B cell (primary cell): ENCODE measurements at regions not wholly inside any gene's neighbourhood (a gene's known extent, or its start where the extent isn't known, plus 50 kb on each side); places are given as distances from the start of the nearest gene placed in this dataset.
"Not testable (repeated sequence)": the region's sequence is repeated elsewhere in the genome, so short reads cannot be mapped to it uniquely, and the experiment has no call there.

ENCODE experiments used
- ATAC-seq: fragments of 200-7000 bp; cut with Tn5 transposase; one replicate; pipeline ENCODE4 v1.10.0; 2021; ENCODE audit warnings: low read depth, mild to moderate bottlenecking, moderate number of reproducible peaks, moderate library complexity
- CTCF ChIA-PET: fragments of 350-600 bp; sonication (Branson Sonifier 250); formaldehyde crosslinking; loops from one replicate; lab custom pipeline; 2021; ENCODE audit warnings: antibody characterized with exemption, inconsistent platforms; lab: Charles Lee
- POLR2A ChIA-PET: fragments of 350-600 bp; sonication (Branson Sonifier 250); formaldehyde crosslinking; loops from one replicate; lab custom pipeline; 2021; ENCODE audit warnings: antibody characterized with exemption; lab: Charles Lee
- DNase-seq: peaks from one replicate; pipeline ENCODE4 v3.0.0; 2013
- H2AFZ ChIP-seq: 2 replicates; pipeline ENCODE4 v1.6.1; 2012; ENCODE audit warnings: mild to moderate bottlenecking, low read depth, low read length; ENCODE audit not compliant: insufficient read depth, poor library complexity, severe bottlenecking
- H3K27ac ChIP-seq, 2 donors: 1 replicate in 1 of 2; 2 replicates in 1 of 2; pipeline ENCODE4 v1.5.1; 2012 to 2013; ENCODE audit warnings: low read length in 2 of 2, mild to moderate bottlenecking in 2 of 2, moderate library complexity in 1 of 2
- H3K27me3 ChIP-seq, 4 experiments: fragments of 200-600 bp in 1 of 4; sonication (generic) in 1 of 4; replicated peaks in 1 of 4; 1 replicate in 2 of 4; 2 replicates in 2 of 4; pipeline versions ENCODE4 v1.6.1 to v1.7.0; 2013 to 2016; ENCODE audit warnings: low read length in 3 of 4, mild to moderate bottlenecking in 2 of 4, mixed read lengths in 1 of 4, moderate library complexity in 1 of 4; ENCODE audit not compliant: insufficient read depth in 4 of 4, control insufficient read depth in 3 of 4; ENCODE audit errors: control extremely low read depth in 1 of 4
- H3K36me3 ChIP-seq, 2 experiments: replicated peaks in 1 of 2; 1 replicate in 1 of 2; 2 replicates in 1 of 2; pipeline versions ENCODE4 v1.6.1 to v1.7.1; 2013; ENCODE audit warnings: low read length in 1 of 2; ENCODE audit not compliant: insufficient read depth in 2 of 2, control insufficient read depth in 1 of 2; ENCODE audit errors: control extremely low read depth in 1 of 2, extremely low read depth in 1 of 2
- H3K4me1 ChIP-seq, 2 donors: fragments of 200-600 bp in 1 of 2; sonication (generic) in 1 of 2; 1 replicate in 1 of 2; 2 replicates in 1 of 2; pipeline versions ENCODE4 v1.5.1 to v1.6.1; 2013 to 2017; ENCODE audit warnings: low read length in 2 of 2; ENCODE audit not compliant: control insufficient read depth in 2 of 2, insufficient read depth in 2 of 2
- H3K4me2 ChIP-seq: replicated peaks from 2 replicates; pipeline ENCODE3; 2012; ENCODE audit warnings: mild to moderate bottlenecking, low read depth, low read length; ENCODE audit not compliant: poor library complexity, severe bottlenecking
- H3K4me3 ChIP-seq, 5 experiments: fragments of 200-600 bp in 1 of 5; sonication (generic) in 1 of 5; 1 replicate in 3 of 5; 2 replicates in 2 of 5; pipeline versions ENCODE4 v1.5.1 to v1.7.0; 2011 to 2016; ENCODE audit warnings: low read length in 4 of 5, mild to moderate bottlenecking in 4 of 5, low read depth in 2 of 5, control low read depth in 1 of 5, moderate library complexity in 1 of 5; ENCODE audit not compliant: insufficient read depth in 1 of 5; ENCODE audit errors: control extremely low read depth in 1 of 5, extremely low read depth in 1 of 5
- H3K79me2 ChIP-seq: fragments of 200-600 bp; sonication (generic); one replicate; pipeline ENCODE4 v1.6.0; 2016; ENCODE audit warnings: low read length; ENCODE audit not compliant: control insufficient read depth, insufficient read depth
- H3K9ac ChIP-seq: fragments of 200-600 bp; sonication (generic); 2 replicates; pipeline ENCODE4 v1.6.1; 2017; ENCODE audit warnings: mild to moderate bottlenecking, low read length, moderate library complexity
- H3K9me3 ChIP-seq, 3 donors: one replicate each; pipeline versions ENCODE4 v1.6.1 to v1.7.1; 2013; ENCODE audit warnings: low read length in 2 of 3; ENCODE audit not compliant: control insufficient read depth in 2 of 3, insufficient read depth in 1 of 3; ENCODE audit errors: control extremely low read depth in 1 of 3
- H4K20me1 ChIP-seq: 2 replicates; pipeline ENCODE4 v1.6.0; 2012; ENCODE audit warnings: mild to moderate bottlenecking, low read length; ENCODE audit not compliant: insufficient read depth, control insufficient read depth, poor library complexity, severe bottlenecking
- H3K27ac Mint-ChIP-seq: one replicate; pipeline ENCODE4 v1.8.0; 2021; ENCODE audit warnings: mixed read lengths
- H3K27me3 Mint-ChIP-seq: one replicate; pipeline ENCODE4 v1.8.0; 2021; ENCODE audit warnings: mixed read lengths
- H3K4me1 Mint-ChIP-seq: one replicate; pipeline ENCODE4 v1.8.0; 2021; ENCODE audit warnings: mixed read lengths
- H3K4me3 Mint-ChIP-seq: one replicate; pipeline ENCODE4 v1.8.0; 2021; ENCODE audit warnings: mixed read lengths
- H3K9me3 Mint-ChIP-seq: one replicate; pipeline ENCODE4 v1.8.0; 2022; ENCODE audit warnings: mixed read lengths; ENCODE audit not compliant: insufficient read depth
- EZH2 ChIP-seq: IDR thresholded peaks from 2 replicates; pipeline ENCODE4 v1.6.1; 2012; ENCODE audit warnings: borderline replicate concordance, low read depth, mild to moderate bottlenecking, moderate library complexity, low read length; ENCODE audit not compliant: insufficient read depth, poor library complexity, severe bottlenecking
- WGBS: methylation state at CpG from one replicate; pipeline ENCODE4 v1.1.5; 2013; ENCODE audit warnings: missing lambda C conversion rate; ENCODE audit not compliant: insufficient coverage; 5-methylcytosine and 5-hydroxymethylcytosine counted together
- intact Hi-C: fragments of 100-400 bp; cut with micrococcal nuclease; formaldehyde crosslinking; loops from one replicate; pipeline ENCODE4 v1.10.0; 2022
- TF ChIP-seq, protein P1 (sequence below): fragments of 200-600 bp; IDR thresholded peaks from one replicate; pipeline ENCODE4 v1.8.0; 2022; ENCODE audit warnings: antibody characterized with exemption, mild to moderate bottlenecking

DNA sequence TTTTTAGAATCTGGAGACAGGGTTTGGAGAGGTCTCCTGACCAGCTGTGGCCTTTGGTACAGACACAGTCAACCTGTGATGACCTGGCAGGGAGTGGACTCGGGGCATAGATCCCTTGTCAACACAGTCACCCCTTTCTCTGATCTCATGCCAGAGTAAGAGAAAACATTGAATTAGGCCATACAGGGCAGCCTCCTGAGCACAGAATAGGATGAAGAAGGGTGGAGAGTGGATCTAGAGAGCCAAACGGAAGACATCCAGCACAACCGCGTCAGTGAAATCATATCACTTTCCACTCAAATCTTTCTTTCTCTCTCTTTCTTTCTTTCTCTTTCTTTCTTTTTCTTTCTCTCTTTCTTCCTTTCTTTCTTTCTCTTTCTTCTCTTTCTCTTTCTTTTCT lies 145.9 kb upstream of the TBX3 start:
- Histone ChIP-seq H3K27me3 (no peaks in the 10 kb centered on the region), H2AFZ (no peak overlapping the region), H4K20me1 (no peaks in the 10 kb centered on the region), H3K9me3 (peaks cover 0 to 8% (median 0%) of the 10 kb centered on the region in 3 donors), H3K4me2 (no peak overlapping the region), H3K4me1 (no peaks in the 10 kb centered on the region), H3K36me3 (no peaks in the 10 kb centered on the region), H3K4me3 (no peak overlapping the region), H3K9ac (no peak overlapping the region), H3K27ac (no peak overlapping the region), H3K79me2 (no peaks in the 10 kb centered on the region)
- DNase-seq (no peak), ATAC-seq (no peak)
- ChIA-PET CTCF (no interaction called here), POLR2A (no interaction called here)
- no peaks in the 10 kb centered on the region for H3K4me1 Mint-ChIP-seq
- TF ChIP-seq EZH2 = no peak
- TF ChIP-seq, protein P1, sequence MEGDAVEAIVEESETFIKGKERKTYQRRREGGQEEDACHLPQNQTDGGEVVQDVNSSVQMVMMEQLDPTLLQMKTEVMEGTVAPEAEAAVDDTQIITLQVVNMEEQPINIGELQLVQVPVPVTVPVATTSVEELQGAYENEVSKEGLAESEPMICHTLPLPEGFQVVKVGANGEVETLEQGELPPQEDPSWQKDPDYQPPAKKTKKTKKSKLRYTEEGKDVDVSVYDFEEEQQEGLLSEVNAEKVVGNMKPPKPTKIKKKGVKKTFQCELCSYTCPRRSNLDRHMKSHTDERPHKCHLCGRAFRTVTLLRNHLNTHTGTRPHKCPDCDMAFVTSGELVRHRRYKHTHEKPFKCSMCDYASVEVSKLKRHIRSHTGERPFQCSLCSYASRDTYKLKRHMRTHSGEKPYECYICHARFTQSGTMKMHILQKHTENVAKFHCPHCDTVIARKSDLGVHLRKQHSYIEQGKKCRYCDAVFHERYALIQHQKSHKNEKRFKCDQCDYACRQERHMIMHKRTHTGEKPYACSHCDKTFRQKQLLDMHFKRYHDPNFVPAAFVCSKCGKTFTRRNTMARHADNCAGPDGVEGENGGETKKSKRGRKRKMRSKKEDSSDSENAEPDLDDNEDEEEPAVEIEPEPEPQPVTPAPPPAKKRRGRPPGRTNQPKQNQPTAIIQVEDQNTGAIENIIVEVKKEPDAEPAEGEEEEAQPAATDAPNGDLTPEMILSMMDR = no peak
- WGBS = 100% methylated on average over 2 of the region's 4 CpGs
- intact Hi-C loops = no loop called here
- no peak overlapping the region for H3K27ac Mint-ChIP-seq
- H3K27me3 Mint-ChIP-seq = no peaks in the 10 kb centered on the region
- no peaks in the 10 kb centered on the region for H3K9me3 Mint-ChIP-seq
- no peak overlapping the region for H3K4me3 Mint-ChIP-seq

DNA sequence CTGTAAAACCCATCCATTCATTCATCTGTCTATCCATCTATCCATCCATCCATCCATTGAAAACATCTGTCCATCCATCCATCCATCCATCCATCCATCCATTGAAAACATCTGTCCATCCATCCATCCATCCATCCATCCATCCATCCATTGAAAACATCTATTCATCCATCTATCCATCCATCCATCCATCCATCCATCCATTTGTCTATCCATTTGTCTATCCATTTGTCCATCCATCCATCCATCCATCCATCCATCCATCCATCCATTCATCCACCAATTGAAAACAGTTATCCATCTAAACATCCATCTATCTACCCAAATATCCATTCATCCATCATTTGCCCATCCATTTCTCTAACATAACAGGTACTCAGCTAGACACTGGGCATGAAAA lies 145.3 kb upstream of the TBX3 start:
- H3K9me3 Mint-ChIP-seq, H2AFZ ChIP-seq, H3K9ac ChIP-seq, H3K4me1 ChIP-seq, CTCF ChIA-PET, ATAC-seq, H3K4me1 Mint-ChIP-seq, H4K20me1 ChIP-seq, H3K79me2 ChIP-seq, DNase-seq, H3K27me3 Mint-ChIP-seq, POLR2A ChIA-PET, H3K4me3 ChIP-seq, H3K27ac ChIP-seq, H3K4me2 ChIP-seq, H3K4me3 Mint-ChIP-seq, intact Hi-C loops, H3K36me3 ChIP-seq, H3K27ac Mint-ChIP-seq, H3K9me3 ChIP-seq, H3K27me3 ChIP-seq: not testable (repeated sequence)
